Liver (tissue), 8 donors: ENCODE measurements at regions not wholly inside any gene's neighbourhood (a gene's known extent, or its start where the extent isn't known, plus 50 kb on each side); places are given as distances from the start of the nearest gene placed in this dataset.
A peak's percentile ranks its signal among the peaks of the same experiment; 100 is the strongest.

Source experiments
- DNase-seq: peaks from one replicate; pipeline ENCODE4 v3.0.0-alpha.2; 2017; ENCODE audit warnings: low spot score
- H3K27ac ChIP-seq, 2 donors: one replicate each; pipeline ENCODE4 v1.7.0; 2013; ENCODE audit warnings: inconsistent platforms in 2 of 2, low read length in 2 of 2, control low read depth in 1 of 2, low read depth in 1 of 2, mild to moderate bottlenecking in 1 of 2
- H3K27me3 ChIP-seq, 4 donors: one replicate each; pipeline versions ENCODE4 v1.6.1 to v1.7.0; 2013; ENCODE audit warnings: low read length in 3 of 4, inconsistent platforms in 1 of 4, mild to moderate bottlenecking in 1 of 4, moderate library complexity in 1 of 4; ENCODE audit not compliant: control insufficient read depth in 4 of 4, insufficient read depth in 4 of 4
- H3K36me3 ChIP-seq, 4 donors: one replicate each; pipeline versions ENCODE4 v1.6.1 to v1.7.0; 2013; ENCODE audit warnings: low read length in 3 of 4, mild to moderate bottlenecking in 3 of 4, low read depth in 1 of 4, moderate library complexity in 1 of 4; ENCODE audit not compliant: control insufficient read depth in 4 of 4, insufficient read depth in 3 of 4
- H3K4me1 ChIP-seq, 4 donors: one replicate each; pipeline versions ENCODE4 v1.6.1 to v1.7.0; 2013; ENCODE audit warnings: low read length in 3 of 4, mild to moderate bottlenecking in 3 of 4, moderate library complexity in 1 of 4; ENCODE audit not compliant: control insufficient read depth in 4 of 4, insufficient read depth in 4 of 4
- H3K4me3 ChIP-seq, 3 donors: one replicate each; pipeline versions ENCODE4 v1.6.1 to v1.7.0; 2013; ENCODE audit warnings: low read length in 3 of 3, control low read depth in 1 of 3, low read depth in 1 of 3, mild to moderate bottlenecking in 1 of 3
- H3K9ac ChIP-seq, 2 donors: one replicate each; pipeline ENCODE4 v1.7.0; 2013; ENCODE audit warnings: low read length in 2 of 2, mild to moderate bottlenecking in 2 of 2, moderate library complexity in 2 of 2, control low read depth in 1 of 2, low read depth in 1 of 2
- H3K9me3 ChIP-seq, 4 donors: one replicate each; pipeline versions ENCODE4 v1.6.1 to v1.7.0; 2013; ENCODE audit warnings: low read length in 3 of 4; ENCODE audit not compliant: control insufficient read depth in 4 of 4
- EGR1 ChIP-seq, 2 donors: IDR thresholded peaks; 2 replicates each; pipeline ENCODE4 v1.6.1; 2016 to 2018; ENCODE audit warnings: antibody characterized with exemption in 2 of 2, low read depth in 2 of 2
- FOXA2 ChIP-seq: IDR thresholded peaks from 2 replicates; pipeline ENCODE4 v1.6.1; 2016; ENCODE audit warnings: antibody characterized with exemption
- GABPA ChIP-seq, 2 donors: IDR thresholded peaks in 1 of 2; conservative IDR thresholded peaks in 1 of 2; 2 replicates each; pipeline ENCODE4 v1.6.1; 2016; ENCODE audit warnings: antibody characterized with exemption in 2 of 2, mild to moderate bottlenecking in 1 of 2, moderate library complexity in 1 of 2
- HNF4A ChIP-seq, 2 donors: conservative IDR thresholded peaks; 2 replicates each; pipeline ENCODE4 v1.6.1; 2016; ENCODE audit warnings: antibody characterized with exemption in 2 of 2, mild to moderate bottlenecking in 2 of 2
- HNF4G ChIP-seq: IDR thresholded peaks from 2 replicates; pipeline ENCODE4 v1.6.1; 2016; ENCODE audit warnings: antibody characterized with exemption
- RAD21 ChIP-seq, 2 donors: IDR thresholded peaks; 2 replicates each; pipeline ENCODE4 v1.6.1; 2016; ENCODE audit warnings: antibody characterized with exemption in 2 of 2, mild to moderate bottlenecking in 2 of 2
- RXRA ChIP-seq, 2 donors: IDR thresholded peaks; 2 replicates each; pipeline ENCODE4 v1.6.1; 2017 to 2018; ENCODE audit warnings: antibody characterized with exemption in 2 of 2, mild to moderate bottlenecking in 1 of 2
- SP1 ChIP-seq: IDR thresholded peaks from 2 replicates; pipeline ENCODE4 v1.6.1; 2018; ENCODE audit warnings: antibody characterized with exemption, mild to moderate bottlenecking
- TAF1 ChIP-seq: conservative IDR thresholded peaks from 2 replicates; pipeline ENCODE4 v1.6.1; 2016; ENCODE audit warnings: antibody characterized with exemption, mild to moderate bottlenecking
- YY1 ChIP-seq: IDR thresholded peaks from 2 replicates; pipeline ENCODE4 v1.6.1; 2016; ENCODE audit warnings: antibody characterized with exemption, mild to moderate bottlenecking
- WGBS: extraction: QIAGEN DNeasy Blood & Tissue Kit; methylation state at CpG from one replicate; pipeline ENCODE4 v1.1.7; 2013; 5-methylcytosine and 5-hydroxymethylcytosine counted together
- TF ChIP-seq, protein P1 (sequence below): IDR thresholded peaks from 2 replicates; pipeline ENCODE4 v1.6.1; 2016; ENCODE audit warnings: antibody characterized with exemption
- TF ChIP-seq, protein P2 (sequence below): fragments of 150-350 bp; IDR thresholded peaks from 2 replicates; pipeline ENCODE4 v1.5.1; 2017; ENCODE audit warnings: improper control_type of control experiment, low read depth, low read length; ENCODE audit not compliant: missing input control
- TF ChIP-seq, protein P3 (sequence below): IDR thresholded peaks from 2 replicates; pipeline ENCODE4 v1.6.1; 2016; ENCODE audit warnings: antibody characterized with exemption, mild to moderate bottlenecking
- TF ChIP-seq, protein P4 (sequence below): IDR thresholded peaks from 2 replicates; pipeline ENCODE4 v1.6.1; 2016; ENCODE audit warnings: antibody characterized with exemption
- TF ChIP-seq, protein P5 (sequence below): IDR thresholded peaks from 2 replicates; pipeline ENCODE4 v1.6.1; 2016; ENCODE audit warnings: antibody characterized with exemption
- donor health status: healthy.
- donor health status: healthy.
- donor health status: healthy.
- donor health status: healthy.
- donor health status: healthy.

DNA sequence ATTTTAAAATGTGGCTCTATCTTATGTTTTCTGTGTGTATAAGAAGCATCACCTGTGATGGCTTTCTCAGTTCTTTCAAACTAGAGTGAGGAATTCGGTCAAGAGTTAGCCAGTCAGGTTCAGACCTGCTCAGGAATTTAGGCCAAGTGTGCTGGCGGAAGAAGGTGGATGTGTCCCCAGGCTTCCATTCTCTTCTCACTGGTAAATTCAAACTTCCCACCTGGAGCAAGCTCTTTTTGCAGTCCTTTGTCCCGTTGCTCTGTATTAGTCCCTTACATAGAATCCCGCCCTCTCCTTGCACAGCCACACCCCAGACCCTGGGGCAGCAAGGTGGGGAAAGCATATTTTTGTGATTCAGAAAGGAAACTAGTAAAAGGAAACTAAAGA is 124.7 kb upstream of the PWP1 start:
- H3K36me3 ChIP-seq: no peaks in the 10 kb centered on the region
- no peaks in the 10 kb centered on the region for H3K27me3 ChIP-seq
- no peak for DNase-seq
- H3K9me3 ChIP-seq: no peaks in the 10 kb centered on the region
- TF ChIP-seq, protein P1, sequence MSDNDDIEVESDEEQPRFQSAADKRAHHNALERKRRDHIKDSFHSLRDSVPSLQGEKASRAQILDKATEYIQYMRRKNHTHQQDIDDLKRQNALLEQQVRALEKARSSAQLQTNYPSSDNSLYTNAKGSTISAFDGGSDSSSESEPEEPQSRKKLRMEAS: no peak
- TF ChIP-seq FOXA2 (no peak), GABPA (IDR thresholded peaks at IDR 0.05 in 1 of 2, conservative IDR thresholded peaks at IDR 0.05 in 1 of 2) (no peak), SP1 (no peak), HNF4A (conservative IDR thresholded peaks at IDR 0.05) (no peak), RXRA (IDR thresholded peaks at IDR 0.05) (no peak), EGR1 (IDR thresholded peaks at IDR 0.05; ENCODE audit: low read depth in 2 of 2) (no peak), YY1 (no peak), RAD21 (IDR thresholded peaks at IDR 0.05) (no peak), TAF1 (no peak), HNF4G (no peak)
- TF ChIP-seq, protein P2, sequence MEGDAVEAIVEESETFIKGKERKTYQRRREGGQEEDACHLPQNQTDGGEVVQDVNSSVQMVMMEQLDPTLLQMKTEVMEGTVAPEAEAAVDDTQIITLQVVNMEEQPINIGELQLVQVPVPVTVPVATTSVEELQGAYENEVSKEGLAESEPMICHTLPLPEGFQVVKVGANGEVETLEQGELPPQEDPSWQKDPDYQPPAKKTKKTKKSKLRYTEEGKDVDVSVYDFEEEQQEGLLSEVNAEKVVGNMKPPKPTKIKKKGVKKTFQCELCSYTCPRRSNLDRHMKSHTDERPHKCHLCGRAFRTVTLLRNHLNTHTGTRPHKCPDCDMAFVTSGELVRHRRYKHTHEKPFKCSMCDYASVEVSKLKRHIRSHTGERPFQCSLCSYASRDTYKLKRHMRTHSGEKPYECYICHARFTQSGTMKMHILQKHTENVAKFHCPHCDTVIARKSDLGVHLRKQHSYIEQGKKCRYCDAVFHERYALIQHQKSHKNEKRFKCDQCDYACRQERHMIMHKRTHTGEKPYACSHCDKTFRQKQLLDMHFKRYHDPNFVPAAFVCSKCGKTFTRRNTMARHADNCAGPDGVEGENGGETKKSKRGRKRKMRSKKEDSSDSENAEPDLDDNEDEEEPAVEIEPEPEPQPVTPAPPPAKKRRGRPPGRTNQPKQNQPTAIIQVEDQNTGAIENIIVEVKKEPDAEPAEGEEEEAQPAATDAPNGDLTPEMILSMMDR: no peak
- TF ChIP-seq, protein P3, sequence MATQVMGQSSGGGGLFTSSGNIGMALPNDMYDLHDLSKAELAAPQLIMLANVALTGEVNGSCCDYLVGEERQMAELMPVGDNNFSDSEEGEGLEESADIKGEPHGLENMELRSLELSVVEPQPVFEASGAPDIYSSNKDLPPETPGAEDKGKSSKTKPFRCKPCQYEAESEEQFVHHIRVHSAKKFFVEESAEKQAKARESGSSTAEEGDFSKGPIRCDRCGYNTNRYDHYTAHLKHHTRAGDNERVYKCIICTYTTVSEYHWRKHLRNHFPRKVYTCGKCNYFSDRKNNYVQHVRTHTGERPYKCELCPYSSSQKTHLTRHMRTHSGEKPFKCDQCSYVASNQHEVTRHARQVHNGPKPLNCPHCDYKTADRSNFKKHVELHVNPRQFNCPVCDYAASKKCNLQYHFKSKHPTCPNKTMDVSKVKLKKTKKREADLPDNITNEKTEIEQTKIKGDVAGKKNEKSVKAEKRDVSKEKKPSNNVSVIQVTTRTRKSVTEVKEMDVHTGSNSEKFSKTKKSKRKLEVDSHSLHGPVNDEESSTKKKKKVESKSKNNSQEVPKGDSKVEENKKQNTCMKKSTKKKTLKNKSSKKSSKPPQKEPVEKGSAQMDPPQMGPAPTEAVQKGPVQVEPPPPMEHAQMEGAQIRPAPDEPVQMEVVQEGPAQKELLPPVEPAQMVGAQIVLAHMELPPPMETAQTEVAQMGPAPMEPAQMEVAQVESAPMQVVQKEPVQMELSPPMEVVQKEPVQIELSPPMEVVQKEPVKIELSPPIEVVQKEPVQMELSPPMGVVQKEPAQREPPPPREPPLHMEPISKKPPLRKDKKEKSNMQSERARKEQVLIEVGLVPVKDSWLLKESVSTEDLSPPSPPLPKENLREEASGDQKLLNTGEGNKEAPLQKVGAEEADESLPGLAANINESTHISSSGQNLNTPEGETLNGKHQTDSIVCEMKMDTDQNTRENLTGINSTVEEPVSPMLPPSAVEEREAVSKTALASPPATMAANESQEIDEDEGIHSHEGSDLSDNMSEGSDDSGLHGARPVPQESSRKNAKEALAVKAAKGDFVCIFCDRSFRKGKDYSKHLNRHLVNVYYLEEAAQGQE: no peak
- TF ChIP-seq, protein P4, sequence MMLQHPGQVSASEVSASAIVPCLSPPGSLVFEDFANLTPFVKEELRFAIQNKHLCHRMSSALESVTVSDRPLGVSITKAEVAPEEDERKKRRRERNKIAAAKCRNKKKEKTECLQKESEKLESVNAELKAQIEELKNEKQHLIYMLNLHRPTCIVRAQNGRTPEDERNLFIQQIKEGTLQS: no peak
- TF ChIP-seq, protein P5, sequence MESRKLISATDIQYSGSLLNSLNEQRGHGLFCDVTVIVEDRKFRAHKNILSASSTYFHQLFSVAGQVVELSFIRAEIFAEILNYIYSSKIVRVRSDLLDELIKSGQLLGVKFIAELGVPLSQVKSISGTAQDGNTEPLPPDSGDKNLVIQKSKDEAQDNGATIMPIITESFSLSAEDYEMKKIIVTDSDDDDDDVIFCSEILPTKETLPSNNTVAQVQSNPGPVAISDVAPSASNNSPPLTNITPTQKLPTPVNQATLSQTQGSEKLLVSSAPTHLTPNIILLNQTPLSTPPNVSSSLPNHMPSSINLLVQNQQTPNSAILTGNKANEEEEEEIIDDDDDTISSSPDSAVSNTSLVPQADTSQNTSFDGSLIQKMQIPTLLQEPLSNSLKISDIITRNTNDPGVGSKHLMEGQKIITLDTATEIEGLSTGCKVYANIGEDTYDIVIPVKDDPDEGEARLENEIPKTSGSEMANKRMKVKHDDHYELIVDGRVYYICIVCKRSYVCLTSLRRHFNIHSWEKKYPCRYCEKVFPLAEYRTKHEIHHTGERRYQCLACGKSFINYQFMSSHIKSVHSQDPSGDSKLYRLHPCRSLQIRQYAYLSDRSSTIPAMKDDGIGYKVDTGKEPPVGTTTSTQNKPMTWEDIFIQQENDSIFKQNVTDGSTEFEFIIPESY: no peak
- H3K27ac ChIP-seq: no peak overlapping the region
- no peak overlapping the region for H3K9ac ChIP-seq
- no peak overlapping the region for H3K4me3 ChIP-seq
- 93% methylated on average over 4 of the region's 4 CpGs for WGBS
- no peaks in the 10 kb centered on the region for H3K4me1 ChIP-seq

DNA sequence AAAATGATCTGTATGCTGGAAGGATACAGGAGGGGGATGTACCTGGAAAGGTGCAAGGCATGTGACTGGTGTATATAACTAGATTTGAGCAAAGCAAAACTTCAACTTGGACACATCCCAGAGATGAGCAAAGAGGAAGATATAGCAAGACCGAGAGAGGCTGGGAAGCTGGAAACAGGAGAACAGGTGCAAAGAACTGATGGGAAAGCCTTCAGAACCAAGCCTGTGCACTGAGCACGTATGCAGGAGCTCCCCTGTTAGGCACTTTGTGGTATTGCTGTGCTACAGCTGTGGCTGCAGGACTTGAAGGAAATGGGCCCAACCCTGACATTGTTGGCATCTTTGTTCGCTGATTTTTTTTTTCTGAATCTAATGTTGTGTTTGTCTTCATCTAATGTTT is 120.7 kb upstream of the PWP1 start:
- no peaks in the 10 kb centered on the region for H3K36me3 ChIP-seq
- no peak for DNase-seq
- TF ChIP-seq, protein P2: peak; percentile 40
- TF ChIP-seq, protein P5: no peak
- peak; percentile 64 to 69 for TF ChIP-seq RAD21 (IDR thresholded peaks at IDR 0.05)
- no peaks in the 10 kb centered on the region for H3K27me3 ChIP-seq
- no peak overlapping the region for H3K9ac ChIP-seq
- no peak overlapping the region for H3K27ac ChIP-seq
- H3K9me3 ChIP-seq: no peaks in the 10 kb centered on the region
- no peaks in the 10 kb centered on the region for H3K4me1 ChIP-seq
- 65% methylated on average over 3 of the region's 3 CpGs for WGBS
- no peak overlapping the region for H3K4me3 ChIP-seq
